Stomach (tissue), 4 donors: ENCODE measurements at regions not wholly inside any gene's neighbourhood (a gene's known extent, or its start where the extent isn't known, plus 50 kb on each side); places are given as distances from the start of the nearest gene placed in this dataset.

Experiments used
- POLR2A ChIP-seq, 4 donors: fragments of 450-650 bp; IDR thresholded peaks; one replicate each; pipeline ENCODE4 v1.6.1; 2016; ENCODE audit warnings: antibody characterized with exemption in 4 of 4, control low read depth in 2 of 4, mild to moderate bottlenecking in 1 of 4, moderate library complexity in 1 of 4
- POLR2AphosphoS5 ChIP-seq, 3 donors: sonication (generic); formaldehyde crosslinking; IDR thresholded peaks; one replicate each; pipeline ENCODE4 v1.6.1; 2016; ENCODE audit warnings: antibody characterized with exemption in 3 of 3

DNA sequence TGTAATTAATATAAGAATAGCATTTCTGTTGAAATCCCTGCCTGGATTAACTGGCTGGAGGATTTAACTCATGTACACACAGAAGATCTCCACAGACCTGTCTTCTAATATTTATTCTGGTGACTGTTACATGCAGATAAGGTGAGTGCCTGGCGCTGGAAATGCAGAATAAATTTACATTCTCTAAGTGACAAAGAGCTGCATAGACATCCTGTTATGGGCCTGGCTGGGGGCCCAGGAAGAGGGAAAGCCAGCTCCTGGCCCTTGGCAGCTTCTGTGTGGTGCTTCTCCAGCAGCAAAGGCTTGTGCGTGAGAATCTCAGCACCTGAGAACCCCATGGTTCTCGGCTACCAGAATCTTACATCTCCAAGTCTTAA, 446.6 kb downstream of the PTPRU start:
- no peak for TF ChIP-seq POLR2A (IDR thresholded peaks at IDR 0.05)
- TF ChIP-seq POLR2AphosphoS5 (IDR thresholded peaks at IDR 0.05): peak in 1 of 3 donors; percentile 6
